ENCODE measurements at regions not wholly inside any gene's neighbourhood (a gene's known extent, or its start where the extent isn't known, plus 50 kb on each side); places are given as distances from the start of the nearest gene placed in this dataset.

DNA sequence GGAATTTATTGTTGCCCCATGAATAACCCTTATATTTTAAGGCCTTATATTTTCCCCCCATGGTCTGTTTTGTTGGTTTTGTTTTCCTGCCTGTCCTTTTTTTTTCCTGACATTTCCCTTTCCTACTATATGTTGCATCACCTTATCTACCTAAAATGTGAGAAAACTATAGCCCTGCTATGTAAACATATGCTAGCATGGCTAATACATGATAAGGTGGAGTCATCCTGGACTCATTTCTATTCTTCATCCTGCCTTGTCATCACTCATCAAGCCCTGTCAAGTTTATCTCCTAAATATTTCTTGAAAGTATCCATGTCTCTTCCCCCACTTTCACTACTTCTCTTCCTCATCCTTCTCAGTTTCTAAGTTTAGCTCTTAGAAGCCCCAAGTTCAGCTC, 2168.8 kb upstream of the RAG2 start:
- TF ChIP-seq, protein P1, sequence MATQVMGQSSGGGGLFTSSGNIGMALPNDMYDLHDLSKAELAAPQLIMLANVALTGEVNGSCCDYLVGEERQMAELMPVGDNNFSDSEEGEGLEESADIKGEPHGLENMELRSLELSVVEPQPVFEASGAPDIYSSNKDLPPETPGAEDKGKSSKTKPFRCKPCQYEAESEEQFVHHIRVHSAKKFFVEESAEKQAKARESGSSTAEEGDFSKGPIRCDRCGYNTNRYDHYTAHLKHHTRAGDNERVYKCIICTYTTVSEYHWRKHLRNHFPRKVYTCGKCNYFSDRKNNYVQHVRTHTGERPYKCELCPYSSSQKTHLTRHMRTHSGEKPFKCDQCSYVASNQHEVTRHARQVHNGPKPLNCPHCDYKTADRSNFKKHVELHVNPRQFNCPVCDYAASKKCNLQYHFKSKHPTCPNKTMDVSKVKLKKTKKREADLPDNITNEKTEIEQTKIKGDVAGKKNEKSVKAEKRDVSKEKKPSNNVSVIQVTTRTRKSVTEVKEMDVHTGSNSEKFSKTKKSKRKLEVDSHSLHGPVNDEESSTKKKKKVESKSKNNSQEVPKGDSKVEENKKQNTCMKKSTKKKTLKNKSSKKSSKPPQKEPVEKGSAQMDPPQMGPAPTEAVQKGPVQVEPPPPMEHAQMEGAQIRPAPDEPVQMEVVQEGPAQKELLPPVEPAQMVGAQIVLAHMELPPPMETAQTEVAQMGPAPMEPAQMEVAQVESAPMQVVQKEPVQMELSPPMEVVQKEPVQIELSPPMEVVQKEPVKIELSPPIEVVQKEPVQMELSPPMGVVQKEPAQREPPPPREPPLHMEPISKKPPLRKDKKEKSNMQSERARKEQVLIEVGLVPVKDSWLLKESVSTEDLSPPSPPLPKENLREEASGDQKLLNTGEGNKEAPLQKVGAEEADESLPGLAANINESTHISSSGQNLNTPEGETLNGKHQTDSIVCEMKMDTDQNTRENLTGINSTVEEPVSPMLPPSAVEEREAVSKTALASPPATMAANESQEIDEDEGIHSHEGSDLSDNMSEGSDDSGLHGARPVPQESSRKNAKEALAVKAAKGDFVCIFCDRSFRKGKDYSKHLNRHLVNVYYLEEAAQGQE (IDR thresholded peaks at IDR 0.05; ENCODE audit: insufficient read depth in 1 of 2, low read depth in 2 of 2, low read length in 1 of 2), result no peak
- TF ChIP-seq, protein P2, sequence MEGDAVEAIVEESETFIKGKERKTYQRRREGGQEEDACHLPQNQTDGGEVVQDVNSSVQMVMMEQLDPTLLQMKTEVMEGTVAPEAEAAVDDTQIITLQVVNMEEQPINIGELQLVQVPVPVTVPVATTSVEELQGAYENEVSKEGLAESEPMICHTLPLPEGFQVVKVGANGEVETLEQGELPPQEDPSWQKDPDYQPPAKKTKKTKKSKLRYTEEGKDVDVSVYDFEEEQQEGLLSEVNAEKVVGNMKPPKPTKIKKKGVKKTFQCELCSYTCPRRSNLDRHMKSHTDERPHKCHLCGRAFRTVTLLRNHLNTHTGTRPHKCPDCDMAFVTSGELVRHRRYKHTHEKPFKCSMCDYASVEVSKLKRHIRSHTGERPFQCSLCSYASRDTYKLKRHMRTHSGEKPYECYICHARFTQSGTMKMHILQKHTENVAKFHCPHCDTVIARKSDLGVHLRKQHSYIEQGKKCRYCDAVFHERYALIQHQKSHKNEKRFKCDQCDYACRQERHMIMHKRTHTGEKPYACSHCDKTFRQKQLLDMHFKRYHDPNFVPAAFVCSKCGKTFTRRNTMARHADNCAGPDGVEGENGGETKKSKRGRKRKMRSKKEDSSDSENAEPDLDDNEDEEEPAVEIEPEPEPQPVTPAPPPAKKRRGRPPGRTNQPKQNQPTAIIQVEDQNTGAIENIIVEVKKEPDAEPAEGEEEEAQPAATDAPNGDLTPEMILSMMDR (IDR thresholded peaks at IDR 0.05), result no peak
- TF ChIP-seq POLR2AphosphoS5 (IDR thresholded peaks at IDR 0.05; ENCODE audit: low read depth, low read length), result no peak

Data from Panc1 (cell line).